CD4-positive, alpha-beta T cell (primary cell): ENCODE measurements at regions not wholly inside any gene's neighbourhood (a gene's known extent, or its start where the extent isn't known, plus 50 kb on each side); places are given as distances from the start of the nearest gene placed in this dataset.

Experiments
- ATAC-seq: fragments of 200-7000 bp; cut with Tn5 transposase; one replicate; pipeline ENCODE4 v1.10.0; 2022; ENCODE audit warnings: mild to moderate bottlenecking; ENCODE audit not compliant: poor library complexity
- CTCF ChIA-PET: fragments of 350-600 bp; sonication (Branson Sonifier 250); formaldehyde crosslinking; loops from one replicate; lab custom pipeline; 2021; ENCODE audit warnings: antibody characterized with exemption, inconsistent platforms; lab: Charles Lee
- POLR2A ChIA-PET: fragments of 350-600 bp; sonication (Branson Sonifier 250); formaldehyde crosslinking; loops from one replicate; lab custom pipeline; 2021; ENCODE audit warnings: antibody characterized with exemption, inconsistent platforms; lab: Charles Lee
- DNase-seq, 14 experiments: peaks; one replicate each; pipeline ENCODE4 v3.0.0-alpha.2; 2013 to 2020; ENCODE audit warnings: mixed read lengths in 2 of 14
- H3K27ac ChIP-seq, 2 donors: one replicate each; pipeline versions ENCODE4 v1.5.1 to v1.7.0; 2013; ENCODE audit warnings: low read length in 2 of 2, low read depth in 1 of 2, mild to moderate bottlenecking in 1 of 2
- H3K27me3 ChIP-seq, 2 experiments: 1 replicate in 1 of 2; 2 replicates in 1 of 2; pipeline versions ENCODE4 v1.6.1 to v1.7.0; 2013; ENCODE audit warnings: low read length in 2 of 2, control low read depth in 1 of 2, mild to moderate bottlenecking in 1 of 2, moderate library complexity in 1 of 2; ENCODE audit not compliant: insufficient read depth in 2 of 2, control insufficient read depth in 1 of 2
- H3K36me3 ChIP-seq: one replicate; pipeline ENCODE4 v1.6.1; 2013; ENCODE audit warnings: low read length, control low read depth; ENCODE audit not compliant: insufficient read depth
- H3K4me1 ChIP-seq: one replicate; pipeline ENCODE4 v1.6.1; 2013; ENCODE audit warnings: low read length, control low read depth; ENCODE audit not compliant: insufficient read depth
- H3K4me3 ChIP-seq: one replicate; pipeline ENCODE4 v1.5.1; 2013; ENCODE audit warnings: mild to moderate bottlenecking, low read length, moderate library complexity
- H3K9me3 ChIP-seq, 2 experiments: 1 replicate in 1 of 2; 2 replicates in 1 of 2; pipeline versions ENCODE4 v1.6.1 to v1.7.0; 2013; ENCODE audit warnings: low read length in 2 of 2, mild to moderate bottlenecking in 2 of 2, control low read depth in 1 of 2, moderate library complexity in 1 of 2; ENCODE audit not compliant: control insufficient read depth in 1 of 2, insufficient read depth in 1 of 2
- H3K27ac Mint-ChIP-seq: one replicate; pipeline ENCODE4 v1.8.0; 2020; ENCODE audit warnings: mixed read lengths
- H3K27me3 Mint-ChIP-seq: one replicate; pipeline ENCODE4 v1.8.0; 2021; ENCODE audit warnings: mixed read lengths
- H3K36me3 Mint-ChIP-seq: one replicate; pipeline ENCODE4 v1.8.0; 2021; ENCODE audit warnings: low read depth, mixed read lengths
- H3K4me1 Mint-ChIP-seq: one replicate; pipeline ENCODE4 v1.8.0; 2021; ENCODE audit warnings: low read depth, mixed read lengths
- H3K4me3 Mint-ChIP-seq: one replicate; pipeline ENCODE4 v1.8.0; 2020; ENCODE audit warnings: mild to moderate bottlenecking, mixed read lengths
- H3K9me3 Mint-ChIP-seq: one replicate; pipeline ENCODE4 v1.8.0; 2020; ENCODE audit warnings: mixed read lengths
- CTCF ChIP-seq: fragments of 200-600 bp; IDR thresholded peaks from one replicate; pipeline ENCODE4 v1.8.0; 2022; ENCODE audit warnings: antibody characterized with exemption, mild to moderate bottlenecking
- intact Hi-C, 2 experiments: fragments of 100-400 bp; cut with DNase I in 1 of 2; cut with micrococcal nuclease in 1 of 2; formaldehyde crosslinking; loops; one replicate each; pipeline versions ENCODE4 v1.15.1 to v1.9.0; 2023 to 2025; cut with DNase I, micrococcal nuclease

- H3K36me3 Mint-ChIP-seq = no peaks in the 10 kb centered on the region
- no peak overlapping the region for H3K4me3 ChIP-seq
- no peaks in the 10 kb centered on the region for H3K36me3 ChIP-seq
- H3K9me3 ChIP-seq = no peaks in the 10 kb centered on the region
- POLR2A ChIA-PET = interaction anchor here (0.6 kb wide), 1 partner anchor 168 kb away, joined by 3 read pairs; no protein-coding TSS in a partner anchor
- no peaks in the 10 kb centered on the region for H3K9me3 Mint-ChIP-seq
- peaks cover 14% of the 10 kb centered on the region for H3K27me3 Mint-ChIP-seq
- CTCF ChIA-PET = no interaction called here
- H3K4me1 Mint-ChIP-seq = no peaks in the 10 kb centered on the region
- peak in 1 of 14 experiments; percentile 14 for DNase-seq
- no peak for TF ChIP-seq CTCF
- H3K4me1 ChIP-seq = no peaks in the 10 kb centered on the region
- H3K4me3 Mint-ChIP-seq = no peak overlapping the region
- ATAC-seq = no peak
- peaks cover 0 to 11% of the 10 kb centered on the region in 2 experiments for H3K27me3 ChIP-seq
- no peak overlapping the region for H3K27ac ChIP-seq
- no peak overlapping the region for H3K27ac Mint-ChIP-seq
- intact Hi-C loops = no loop called here
These were observed 66.0 kb upstream of the PITX1 start for GRCh38 chr5:135100011-135100410.

GRCh38 chr5:135097390-135097789 is 63.4 kb upstream of the PITX1 start:
- H3K27ac ChIP-seq = no peak overlapping the region
- no peaks in the 10 kb centered on the region for H3K36me3 ChIP-seq
- H3K36me3 Mint-ChIP-seq = no peaks in the 10 kb centered on the region
- peaks cover 14% of the 10 kb centered on the region for H3K27me3 Mint-ChIP-seq
- CTCF ChIA-PET = no interaction called here
- no peaks in the 10 kb centered on the region for H3K9me3 Mint-ChIP-seq
- H3K27ac Mint-ChIP-seq = no peak overlapping the region
- no peak for DNase-seq
- POLR2A ChIA-PET = no interaction called here
- H3K27me3 ChIP-seq = peaks cover 0 to 10% of the 10 kb centered on the region in 2 experiments
- ATAC-seq = no peak
- TF ChIP-seq CTCF = no peak
- no peaks in the 10 kb centered on the region for H3K9me3 ChIP-seq
- H3K4me3 Mint-ChIP-seq = no peak overlapping the region
- H3K4me1 Mint-ChIP-seq = no peaks in the 10 kb centered on the region
- intact Hi-C loops = no loop called here
- H3K4me1 ChIP-seq = no peaks in the 10 kb centered on the region
- no peak overlapping the region for H3K4me3 ChIP-seq

- Histone ChIP-seq H3K4me3 (no peak overlapping the region), H3K9me3 (no peaks in the 10 kb centered on the region), H3K27me3 (peaks cover 0 to 10% of the 10 kb centered on the region in 2 experiments), H3K27ac (no peak overlapping the region), H3K36me3 (no peaks in the 10 kb centered on the region), H3K4me1 (no peaks in the 10 kb centered on the region)
- ATAC-seq = no peak
- no peaks in the 10 kb centered on the region for H3K4me1 Mint-ChIP-seq
- H3K4me3 Mint-ChIP-seq = no peak overlapping the region
- no peak for TF ChIP-seq CTCF
- intact Hi-C loops = no loop called here
- no peak for DNase-seq
- ChIA-PET POLR2A (no interaction called here), CTCF (no interaction called here)
- H3K27me3 Mint-ChIP-seq = peaks cover 15% of the 10 kb centered on the region
- H3K9me3 Mint-ChIP-seq = no peaks in the 10 kb centered on the region
- no peaks in the 10 kb centered on the region for H3K36me3 Mint-ChIP-seq
- no peak overlapping the region for H3K27ac Mint-ChIP-seq
These were observed 61.8 kb upstream of the PITX1 start for GRCh38 chr5:135095871-135096270.
